ENCODE measurements at regions not wholly inside any gene's neighbourhood (a gene's known extent, or its start where the extent isn't known, plus 50 kb on each side); places are given as distances from the start of the nearest gene placed in this dataset.

GRCh38 chr14:83260751-83261150, 1727.1 kb upstream of the SEL1L start:
- no peak overlapping the region for H3K4me3 ChIP-seq (replicated peaks; ENCODE audit: low read depth, low read length)
- TF ChIP-seq CTCF (IDR thresholded peaks at IDR 0.05; ENCODE audit: insufficient read depth, low read length, poor library complexity, severe bottlenecking): no peak
- H3K36me3 ChIP-seq (ENCODE audit: control insufficient read depth, insufficient read depth, low read length): no peaks in the 10 kb centered on the region
- no peak for DNase-seq (ENCODE audit: extremely low read depth, insufficient read length)
- H3K27me3 ChIP-seq (replicated peaks; ENCODE audit: control insufficient read depth, insufficient read depth, low read length): no peaks in the 10 kb centered on the region

GRCh38 chr14:83269583-83269982, 1735.9 kb upstream of the SEL1L start:
- no peak overlapping the region for H3K4me3 ChIP-seq (replicated peaks; ENCODE audit: low read depth, low read length)
- no peak for TF ChIP-seq CTCF (IDR thresholded peaks at IDR 0.05; ENCODE audit: insufficient read depth, low read length, poor library complexity, severe bottlenecking)
- no peaks in the 10 kb centered on the region for H3K36me3 ChIP-seq (ENCODE audit: control insufficient read depth, insufficient read depth, low read length)
- DNase-seq (ENCODE audit: extremely low read depth, insufficient read length): no peak
- H3K27me3 ChIP-seq (replicated peaks; ENCODE audit: control insufficient read depth, insufficient read depth, low read length): no peaks in the 10 kb centered on the region

GRCh38 chr14:83271663-83272062, 1738.0 kb upstream of the SEL1L start:
- DNase-seq (ENCODE audit: extremely low read depth, insufficient read length): no peak
- no peak for TF ChIP-seq CTCF (IDR thresholded peaks at IDR 0.05; ENCODE audit: insufficient read depth, low read length, poor library complexity, severe bottlenecking)
- no peaks in the 10 kb centered on the region for H3K27me3 ChIP-seq (replicated peaks; ENCODE audit: control insufficient read depth, insufficient read depth, low read length)
- no peak overlapping the region for H3K4me3 ChIP-seq (replicated peaks; ENCODE audit: low read depth, low read length)
- no peaks in the 10 kb centered on the region for H3K36me3 ChIP-seq (ENCODE audit: control insufficient read depth, insufficient read depth, low read length)

- Histone ChIP-seq H3K27me3 (replicated peaks; ENCODE audit: control insufficient read depth, insufficient read depth, low read length) (no peaks in the 10 kb centered on the region), H3K36me3 (ENCODE audit: control insufficient read depth, insufficient read depth, low read length) (no peaks in the 10 kb centered on the region), H3K4me3 (replicated peaks; ENCODE audit: low read depth, low read length) (no peak overlapping the region)
- no peak for TF ChIP-seq CTCF (IDR thresholded peaks at IDR 0.05; ENCODE audit: insufficient read depth, low read length, poor library complexity, severe bottlenecking)
- no peak for DNase-seq (ENCODE audit: extremely low read depth, insufficient read length)
Observed at GRCh38 chr14:83280719-83281118, 1747.1 kb upstream of the SEL1L start.

- no peak for TF ChIP-seq CTCF (IDR thresholded peaks at IDR 0.05; ENCODE audit: insufficient read depth, low read length, poor library complexity, severe bottlenecking)
- H3K27me3 ChIP-seq (replicated peaks; ENCODE audit: control insufficient read depth, insufficient read depth, low read length): no peaks in the 10 kb centered on the region
- no peaks in the 10 kb centered on the region for H3K36me3 ChIP-seq (ENCODE audit: control insufficient read depth, insufficient read depth, low read length)
- H3K4me3 ChIP-seq (replicated peaks; ENCODE audit: low read depth, low read length): no peak overlapping the region
- DNase-seq (ENCODE audit: extremely low read depth, insufficient read length): no peak
Observed at GRCh38 chr14:83282706-83283105, 1749.1 kb upstream of the SEL1L start.

- no peak for DNase-seq (ENCODE audit: extremely low read depth, insufficient read length)
- Histone ChIP-seq H3K27me3 (replicated peaks; ENCODE audit: control insufficient read depth, insufficient read depth, low read length) (no peaks in the 10 kb centered on the region), H3K36me3 (ENCODE audit: control insufficient read depth, insufficient read depth, low read length) (no peaks in the 10 kb centered on the region), H3K4me3 (replicated peaks; ENCODE audit: low read depth, low read length) (no peak overlapping the region)
- no peak for TF ChIP-seq CTCF (IDR thresholded peaks at IDR 0.05; ENCODE audit: insufficient read depth, low read length, poor library complexity, severe bottlenecking)
Observed at GRCh38 chr14:83287300-83287699, 1753.6 kb upstream of the SEL1L start.
